ENCODE measurements at regions not wholly inside any gene's neighbourhood (a gene's known extent, or its start where the extent isn't known, plus 50 kb on each side); places are given as distances from the start of the nearest gene placed in this dataset.

DNA sequence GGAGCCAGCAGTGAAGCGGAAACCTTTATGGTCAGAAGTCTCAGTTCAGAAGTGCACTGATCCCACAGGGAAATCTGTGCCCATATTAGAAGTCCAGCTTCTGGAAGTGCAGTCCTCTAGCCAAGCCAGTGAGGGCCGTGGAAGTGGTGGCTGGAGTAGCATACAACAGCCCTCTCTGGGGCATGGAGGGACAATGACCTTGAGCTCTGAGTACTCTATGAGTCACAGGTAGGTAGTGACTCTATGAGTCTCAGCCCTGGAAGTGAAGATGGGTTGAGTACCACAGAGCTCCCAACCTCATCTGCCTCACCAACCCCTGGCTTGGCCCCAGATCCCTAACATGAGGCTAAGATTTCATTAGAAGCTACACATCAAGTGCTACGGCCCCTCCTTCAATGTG lies 205.9 kb upstream of the PPP2R3A start:
- Mint-ChIP-seq H3K4me1 (ENCODE audit: unreplicated experiment) (no peaks in the 10 kb centered on the region), H3K4me3 (ENCODE audit: unreplicated experiment) (no peak overlapping the region), H3K36me3 (ENCODE audit: unreplicated experiment) (no peaks in the 10 kb centered on the region), H3K27me3 (ENCODE audit: unreplicated experiment) (no peaks in the 10 kb centered on the region), H3K9me3 (ENCODE audit: unreplicated experiment) (peaks cover 3% of the 10 kb centered on the region), H3K27ac (ENCODE audit: unreplicated experiment) (no peak overlapping the region)
- DNase-seq (ENCODE audit: extremely low spot score, unreplicated experiment) = peak; percentile 71
- no peak for TF ChIP-seq CTCF (IDR thresholded peaks at IDR 0.05)

DNA sequence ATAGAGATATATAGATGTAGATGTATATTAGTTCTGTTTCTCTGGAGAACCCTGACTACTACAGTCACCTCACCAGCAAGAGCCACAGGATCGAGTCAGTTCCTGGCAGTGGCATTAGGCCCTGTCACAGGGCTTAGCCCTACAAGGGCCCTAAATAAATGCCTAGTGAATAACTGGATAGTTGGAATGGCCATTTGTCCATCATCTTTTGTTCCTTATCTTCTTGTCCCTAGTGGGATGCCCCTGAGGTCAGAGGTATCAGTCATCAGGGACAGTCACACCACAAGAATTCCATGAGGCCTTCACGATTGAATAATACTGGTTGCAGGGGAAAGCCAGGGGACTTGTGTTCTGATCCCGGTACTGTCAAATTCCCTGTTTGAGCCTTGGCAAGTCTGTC lies 204.9 kb upstream of the PPP2R3A start:
- TF ChIP-seq CTCF (IDR thresholded peaks at IDR 0.05) = no peak
- peaks cover 8% of the 10 kb centered on the region for H3K9me3 Mint-ChIP-seq (ENCODE audit: unreplicated experiment)
- no peak overlapping the region for H3K27ac Mint-ChIP-seq (ENCODE audit: unreplicated experiment)
- no peaks in the 10 kb centered on the region for H3K27me3 Mint-ChIP-seq (ENCODE audit: unreplicated experiment)
- no peak overlapping the region for H3K4me3 Mint-ChIP-seq (ENCODE audit: unreplicated experiment)
- no peaks in the 10 kb centered on the region for H3K36me3 Mint-ChIP-seq (ENCODE audit: unreplicated experiment)
- no peak for DNase-seq (ENCODE audit: extremely low spot score, unreplicated experiment)
- H3K4me1 Mint-ChIP-seq (ENCODE audit: unreplicated experiment) = no peaks in the 10 kb centered on the region

DNA sequence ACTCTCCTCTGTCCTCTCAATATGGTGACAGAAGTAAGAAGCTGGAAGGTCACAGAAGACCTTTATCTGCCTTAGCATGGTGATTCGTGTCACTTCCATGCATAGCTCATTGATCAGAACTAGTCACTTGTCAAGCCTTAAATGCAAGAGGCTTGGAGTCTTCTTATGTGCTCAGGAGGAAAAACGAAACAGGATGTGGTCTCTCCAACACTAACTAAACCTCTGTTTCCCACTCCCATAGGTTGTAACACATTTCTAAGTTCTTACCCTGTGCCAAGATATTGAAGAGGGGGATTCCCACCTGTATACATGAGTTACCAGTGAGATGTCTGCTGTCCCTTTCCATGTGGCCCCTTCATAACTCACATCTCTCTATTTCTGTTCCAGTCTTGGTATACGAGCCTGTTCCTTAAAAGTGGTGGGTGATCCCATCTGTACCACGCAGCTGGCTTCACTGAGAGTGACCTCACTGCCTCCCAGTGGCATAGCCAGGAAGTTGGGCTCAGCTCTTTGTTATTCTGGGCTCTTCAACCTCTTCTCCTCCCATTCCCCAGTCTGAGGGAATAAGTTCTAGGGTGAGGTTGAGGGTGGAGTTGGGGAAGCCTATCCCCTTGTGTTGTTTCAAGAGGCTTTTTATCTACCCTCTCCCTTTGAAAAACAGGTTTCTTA lies 203.2 kb upstream of the PPP2R3A start:
- Mint-ChIP-seq H3K27me3 (ENCODE audit: unreplicated experiment) (no peaks in the 10 kb centered on the region), H3K4me3 (ENCODE audit: unreplicated experiment) (no peak overlapping the region), H3K9me3 (ENCODE audit: unreplicated experiment) (peaks cover 8% of the 10 kb centered on the region), H3K4me1 (ENCODE audit: unreplicated experiment) (no peaks in the 10 kb centered on the region), H3K36me3 (ENCODE audit: unreplicated experiment) (no peaks in the 10 kb centered on the region), H3K27ac (ENCODE audit: unreplicated experiment) (no peak overlapping the region)
- no peak for DNase-seq (ENCODE audit: extremely low spot score, unreplicated experiment)
- TF ChIP-seq CTCF (IDR thresholded peaks at IDR 0.05) = no peak

- Mint-ChIP-seq H3K27ac (ENCODE audit: unreplicated experiment) (no peak overlapping the region), H3K4me1 (ENCODE audit: unreplicated experiment) (no peaks in the 10 kb centered on the region), H3K4me3 (ENCODE audit: unreplicated experiment) (no peak overlapping the region), H3K36me3 (ENCODE audit: unreplicated experiment) (no peaks in the 10 kb centered on the region), H3K27me3 (ENCODE audit: unreplicated experiment) (no peaks in the 10 kb centered on the region), H3K9me3 (ENCODE audit: unreplicated experiment) (peaks cover 8% of the 10 kb centered on the region)
- no peak for TF ChIP-seq CTCF (IDR thresholded peaks at IDR 0.05)
- no peak for DNase-seq (ENCODE audit: extremely low spot score, unreplicated experiment)
Measured at GRCh38 chr3:135766115-135766514, 199.4 kb upstream of the PPP2R3A start.

DNA sequence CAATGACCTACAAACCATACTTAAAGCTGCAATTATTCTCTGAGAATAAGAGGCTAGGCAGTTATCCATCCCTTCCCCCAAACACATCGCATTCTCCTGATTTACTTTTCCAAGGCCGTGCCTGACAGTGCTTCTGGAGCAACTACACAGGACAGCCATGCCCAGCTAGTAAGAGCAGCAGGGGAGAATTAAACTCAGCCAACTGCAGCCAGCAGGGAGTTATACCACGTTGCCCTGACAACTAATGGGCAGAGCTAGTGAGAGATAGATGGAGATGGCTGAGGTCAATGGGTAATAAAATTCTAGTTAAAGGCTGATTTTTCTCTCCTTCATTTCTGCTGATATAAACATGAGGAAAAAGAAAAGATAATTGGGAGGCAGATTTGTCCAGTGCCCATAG lies 193.8 kb upstream of the PPP2R3A start:
- H3K4me3 Mint-ChIP-seq (ENCODE audit: unreplicated experiment) = no peak overlapping the region
- no peak for DNase-seq (ENCODE audit: extremely low spot score, unreplicated experiment)
- no peaks in the 10 kb centered on the region for H3K36me3 Mint-ChIP-seq (ENCODE audit: unreplicated experiment)
- H3K4me1 Mint-ChIP-seq (ENCODE audit: unreplicated experiment) = no peaks in the 10 kb centered on the region
- no peak for TF ChIP-seq CTCF (IDR thresholded peaks at IDR 0.05)
- H3K27me3 Mint-ChIP-seq (ENCODE audit: unreplicated experiment) = no peaks in the 10 kb centered on the region
- peaks cover 3% of the 10 kb centered on the region for H3K9me3 Mint-ChIP-seq (ENCODE audit: unreplicated experiment)
- no peak overlapping the region for H3K27ac Mint-ChIP-seq (ENCODE audit: unreplicated experiment)

Measured in osteocyte (in vitro differentiated cells).